ENCODE measurements at regions not wholly inside any gene's neighbourhood (a gene's known extent, or its start where the extent isn't known, plus 50 kb on each side); places are given as distances from the start of the nearest gene placed in this dataset.

DNA sequence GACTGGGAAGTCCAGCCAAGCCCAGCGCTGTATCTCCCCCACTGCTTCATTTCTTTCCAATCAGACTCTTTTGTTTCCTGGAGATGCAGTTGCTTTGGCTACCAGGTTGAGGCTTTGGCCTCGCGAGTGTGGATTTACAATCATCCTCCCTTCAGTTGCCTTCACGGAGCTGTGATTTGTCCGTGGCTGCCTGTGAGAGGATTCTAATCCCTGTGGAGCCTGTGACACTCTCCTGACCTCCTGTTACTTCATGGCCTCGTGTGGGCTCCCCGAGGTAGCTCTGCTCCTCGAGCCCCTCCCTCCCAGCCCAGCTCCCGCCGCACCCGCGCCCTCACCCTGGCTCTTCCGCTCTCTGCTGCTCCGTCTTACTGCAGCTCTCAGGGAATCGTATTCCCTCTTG, 107.2 kb upstream of the STC2 start:
- no peak overlapping the region for H3K4me3 ChIP-seq (ENCODE audit: low read length)
- no peak for DNase-seq (ENCODE audit: low read depth)
- TF ChIP-seq, protein P1, sequence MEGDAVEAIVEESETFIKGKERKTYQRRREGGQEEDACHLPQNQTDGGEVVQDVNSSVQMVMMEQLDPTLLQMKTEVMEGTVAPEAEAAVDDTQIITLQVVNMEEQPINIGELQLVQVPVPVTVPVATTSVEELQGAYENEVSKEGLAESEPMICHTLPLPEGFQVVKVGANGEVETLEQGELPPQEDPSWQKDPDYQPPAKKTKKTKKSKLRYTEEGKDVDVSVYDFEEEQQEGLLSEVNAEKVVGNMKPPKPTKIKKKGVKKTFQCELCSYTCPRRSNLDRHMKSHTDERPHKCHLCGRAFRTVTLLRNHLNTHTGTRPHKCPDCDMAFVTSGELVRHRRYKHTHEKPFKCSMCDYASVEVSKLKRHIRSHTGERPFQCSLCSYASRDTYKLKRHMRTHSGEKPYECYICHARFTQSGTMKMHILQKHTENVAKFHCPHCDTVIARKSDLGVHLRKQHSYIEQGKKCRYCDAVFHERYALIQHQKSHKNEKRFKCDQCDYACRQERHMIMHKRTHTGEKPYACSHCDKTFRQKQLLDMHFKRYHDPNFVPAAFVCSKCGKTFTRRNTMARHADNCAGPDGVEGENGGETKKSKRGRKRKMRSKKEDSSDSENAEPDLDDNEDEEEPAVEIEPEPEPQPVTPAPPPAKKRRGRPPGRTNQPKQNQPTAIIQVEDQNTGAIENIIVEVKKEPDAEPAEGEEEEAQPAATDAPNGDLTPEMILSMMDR (conservative IDR thresholded peaks at IDR 0.05; ENCODE audit: low read depth, low read length): no peak

GRCh38 chr5:173434270-173434669, 106.1 kb upstream of the STC2 start:
- H3K4me3 ChIP-seq (ENCODE audit: low read length): no peak overlapping the region
- no peak for DNase-seq (ENCODE audit: low read depth)
- TF ChIP-seq, protein P1 (conservative IDR thresholded peaks at IDR 0.05; ENCODE audit: low read depth, low read length): no peak

DNA sequence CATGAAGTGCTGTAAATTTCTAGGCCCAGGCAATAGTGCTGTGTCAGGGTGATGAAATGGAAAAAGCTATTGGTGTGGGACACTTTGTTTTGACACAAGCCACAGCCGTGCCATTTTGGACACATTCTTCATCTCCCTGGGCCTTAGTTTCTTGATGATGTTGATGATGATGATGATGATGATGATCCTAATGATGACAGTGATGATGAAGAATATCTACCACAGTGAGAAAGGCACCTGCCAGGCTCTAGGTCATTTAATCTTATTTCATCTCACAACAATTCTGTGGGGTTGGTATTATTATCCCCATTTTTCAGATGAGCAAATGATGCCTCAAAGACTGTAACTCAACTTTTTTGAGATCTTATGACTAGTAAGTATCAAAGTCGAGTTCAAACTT, 102.2 kb upstream of the STC2 start:
- TF ChIP-seq, protein P1 (conservative IDR thresholded peaks at IDR 0.05; ENCODE audit: low read depth, low read length): no peak
- DNase-seq (ENCODE audit: low read depth): no peak
- H3K4me3 ChIP-seq (ENCODE audit: low read length): no peak overlapping the region

DNA sequence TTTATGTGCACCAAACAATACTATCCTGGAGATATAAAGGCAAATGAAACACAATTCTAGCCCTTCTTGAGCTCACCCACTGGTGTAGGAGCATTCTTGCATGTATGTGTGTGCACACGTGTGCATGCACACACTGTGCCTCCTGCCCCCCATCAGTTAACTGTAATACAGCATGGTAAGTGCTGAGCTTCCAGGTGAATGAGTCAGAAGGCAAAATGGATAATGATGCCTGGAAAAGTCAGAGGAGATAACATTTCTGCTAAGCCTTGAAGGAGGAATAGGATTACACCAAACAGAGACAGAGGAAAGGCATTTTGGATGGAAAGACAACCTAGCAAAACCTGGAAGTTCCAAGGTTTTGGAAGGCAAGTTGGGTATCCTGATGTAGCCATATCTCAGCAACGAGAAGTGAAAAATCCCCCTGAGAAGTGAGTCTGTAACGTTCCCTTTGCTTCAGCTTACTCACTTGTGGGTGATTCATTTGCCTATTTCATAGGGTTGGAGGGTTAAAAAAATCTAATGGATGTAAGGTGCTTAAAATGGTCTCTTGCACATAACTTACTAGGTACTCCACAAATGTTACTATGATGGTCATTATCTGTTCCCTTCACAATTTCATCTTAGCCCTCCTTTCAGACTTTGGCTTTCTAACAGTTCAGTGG, 101.4 kb upstream of the STC2 start:
- DNase-seq (ENCODE audit: low read depth): no peak
- TF ChIP-seq, protein P1 (conservative IDR thresholded peaks at IDR 0.05; ENCODE audit: low read depth, low read length): no peak

GRCh38 chr5:173423452-173424117, 95.4 kb upstream of the STC2 start:
- no peak for DNase-seq (ENCODE audit: low read depth)
- H3K4me3 ChIP-seq (ENCODE audit: low read length): no peak overlapping the region
- TF ChIP-seq, protein P1 (conservative IDR thresholded peaks at IDR 0.05; ENCODE audit: low read depth, low read length): no peak

More for the DNA sequence above, 101.4 kb upstream of the STC2 start:
- no peak overlapping the region for H3K4me3 ChIP-seq (ENCODE audit: low read length)

- DNase-seq (ENCODE audit: low read depth): no peak
- TF ChIP-seq, protein P1 (conservative IDR thresholded peaks at IDR 0.05; ENCODE audit: low read depth, low read length): no peak
- H3K4me3 ChIP-seq (ENCODE audit: low read length): no peak overlapping the region
These were observed 91.9 kb upstream of the STC2 start for GRCh38 chr5:173420108-173420507.

- no peak for DNase-seq (ENCODE audit: low read depth)
- H3K4me3 ChIP-seq (ENCODE audit: low read length): no peak overlapping the region
- TF ChIP-seq, protein P1 (conservative IDR thresholded peaks at IDR 0.05; ENCODE audit: low read depth, low read length): no peak
These were observed 85.3 kb upstream of the STC2 start for GRCh38 chr5:173413471-173413982.
